ENCODE measurements at regions not wholly inside any gene's neighbourhood (a gene's known extent, or its start where the extent isn't known, plus 50 kb on each side); places are given as distances from the start of the nearest gene placed in this dataset.

- intact Hi-C loops (cut with DNase I): no loop called here
- DNase-seq: no peak
These were observed 586.0 kb downstream of the TCERG1L start for GRCh38 chr10:130725474-130725970.

- DNase-seq: no peak
- intact Hi-C loops (cut with DNase I): no loop called here
These were observed 584.4 kb downstream of the TCERG1L start for GRCh38 chr10:130726996-130727725.

DNA sequence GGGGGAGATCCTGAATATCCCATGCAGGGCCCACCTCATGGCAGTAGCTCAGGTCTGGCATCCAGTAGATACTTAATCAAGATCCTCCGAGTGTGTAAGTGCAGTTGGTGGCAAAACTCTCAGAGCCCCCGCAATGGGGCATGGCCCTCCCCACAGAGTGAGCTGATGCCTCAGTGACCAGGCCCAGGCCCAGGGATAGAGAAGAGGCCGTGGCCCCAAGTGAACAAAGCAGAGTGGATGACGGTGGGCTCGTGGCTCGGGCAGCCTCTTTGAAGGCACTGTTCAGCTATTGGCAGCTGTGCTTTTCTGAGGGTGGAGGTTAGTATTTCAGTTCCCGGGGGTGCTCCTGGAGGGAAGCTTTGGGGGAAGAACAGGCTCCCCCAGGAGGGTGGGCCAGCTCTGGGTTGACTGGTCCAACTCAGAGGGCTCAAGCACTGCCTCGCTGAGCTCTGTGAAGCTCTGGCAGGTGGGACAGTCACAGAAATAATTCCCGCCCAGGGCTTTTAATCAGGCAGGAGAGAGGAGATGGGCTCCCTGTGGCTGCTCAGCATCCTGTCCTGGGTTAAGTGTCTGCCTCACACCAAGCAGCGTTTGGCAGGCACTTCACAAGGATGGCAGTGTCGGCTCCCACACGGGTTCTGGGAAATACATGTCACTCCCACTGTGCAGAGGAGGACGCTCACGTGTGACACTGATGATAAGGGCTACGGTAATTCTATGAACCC lies 583.6 kb downstream of the TCERG1L start:
- intact Hi-C loops (cut with DNase I): no loop called here
- DNase-seq: peak in 6 of 42 donors; percentile 15 to 52 (median 42)

- DNase-seq: no peak
- intact Hi-C loops (cut with DNase I): no loop called here
These were observed 582.8 kb downstream of the TCERG1L start for GRCh38 chr10:130728531-130729215.

GRCh38 chr10:130729876-130730275 lies 581.6 kb downstream of the TCERG1L start:
- DNase-seq: no peak
- intact Hi-C loops (cut with DNase I): no loop called here

GRCh38 chr10:130737186-130737585 lies 574.3 kb downstream of the TCERG1L start:
- intact Hi-C loops (cut with DNase I): no loop called here
- peak in 6 of 42 donors; percentile 1 to 30 (median 6) for DNase-seq

- DNase-seq: peak in 6 of 42 donors; percentile 1 to 16 (median 4)
- intact Hi-C loops (cut with DNase I): no loop called here
These were observed 573.9 kb downstream of the TCERG1L start for GRCh38 chr10:130737621-130738020.

DNA sequence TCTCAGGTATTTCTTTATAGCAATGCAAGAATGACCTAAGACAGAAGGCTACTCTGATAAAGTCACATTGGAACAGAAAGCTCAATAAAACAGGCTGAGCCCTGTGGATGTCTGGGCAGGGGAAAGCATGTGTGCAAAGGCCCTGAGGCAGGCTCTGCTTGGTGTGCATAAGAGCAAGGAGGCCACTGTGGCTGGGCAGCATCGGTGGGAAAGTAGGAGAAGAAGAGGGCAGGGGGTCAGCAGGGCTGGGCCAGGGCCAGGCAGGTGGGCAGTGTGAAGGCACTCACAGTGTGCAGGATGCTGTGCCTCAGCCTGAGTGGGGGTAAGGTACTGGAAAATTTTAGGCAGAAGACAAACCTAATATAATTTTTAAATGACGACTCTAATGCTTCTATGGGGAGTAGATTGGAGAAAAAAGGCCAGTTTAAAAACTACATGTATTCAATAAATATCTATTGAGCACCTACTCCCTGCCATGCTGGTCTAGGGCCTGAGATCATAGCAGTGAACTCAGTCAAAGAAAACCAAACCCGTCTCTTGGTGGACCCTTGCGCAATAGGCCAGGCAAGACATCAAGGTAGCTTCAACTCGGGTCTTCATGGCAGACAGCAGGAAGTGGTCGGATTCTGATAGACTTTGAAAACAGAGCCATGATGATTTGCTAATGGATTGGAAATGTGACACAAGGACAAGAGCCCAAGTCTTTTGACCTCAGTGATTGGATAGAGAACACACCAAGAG lies 572.3 kb downstream of the TCERG1L start:
- intact Hi-C loops (cut with DNase I): no loop called here
- DNase-seq: peak in 7 of 42 donors; percentile 2 to 16 (median 11)

DNA sequence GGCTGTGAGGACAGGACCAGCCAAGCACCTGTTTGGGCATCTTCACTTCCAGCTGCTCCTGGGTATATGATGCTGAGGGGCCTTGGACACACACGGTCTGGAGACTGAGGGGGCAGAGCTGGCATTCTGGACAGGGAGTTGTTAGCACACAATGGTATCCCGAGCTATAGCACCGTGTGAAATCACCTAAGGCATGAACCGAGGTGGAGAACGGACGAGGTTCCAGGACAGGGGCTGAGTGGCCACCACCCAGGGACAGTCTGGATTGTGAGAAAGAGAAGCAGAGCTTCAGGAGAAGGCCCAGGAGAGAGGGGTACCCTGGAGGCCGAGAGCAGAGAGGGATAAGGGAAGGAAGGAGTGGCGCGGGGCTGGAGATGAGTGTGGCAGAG lies 571.8 kb downstream of the TCERG1L start:
- peak in 5 of 42 donors; percentile 2 to 22 (median 6) for DNase-seq

GRCh38 chr10:130740166-130740565 lies 571.4 kb downstream of the TCERG1L start:
- peak in 4 of 42 donors; percentile 1 to 15 (median 9) for DNase-seq
- intact Hi-C loops (cut with DNase I): no loop called here

More for the DNA sequence above, 571.8 kb downstream of the TCERG1L start:
- intact Hi-C loops (cut with DNase I): no loop called here

DNA sequence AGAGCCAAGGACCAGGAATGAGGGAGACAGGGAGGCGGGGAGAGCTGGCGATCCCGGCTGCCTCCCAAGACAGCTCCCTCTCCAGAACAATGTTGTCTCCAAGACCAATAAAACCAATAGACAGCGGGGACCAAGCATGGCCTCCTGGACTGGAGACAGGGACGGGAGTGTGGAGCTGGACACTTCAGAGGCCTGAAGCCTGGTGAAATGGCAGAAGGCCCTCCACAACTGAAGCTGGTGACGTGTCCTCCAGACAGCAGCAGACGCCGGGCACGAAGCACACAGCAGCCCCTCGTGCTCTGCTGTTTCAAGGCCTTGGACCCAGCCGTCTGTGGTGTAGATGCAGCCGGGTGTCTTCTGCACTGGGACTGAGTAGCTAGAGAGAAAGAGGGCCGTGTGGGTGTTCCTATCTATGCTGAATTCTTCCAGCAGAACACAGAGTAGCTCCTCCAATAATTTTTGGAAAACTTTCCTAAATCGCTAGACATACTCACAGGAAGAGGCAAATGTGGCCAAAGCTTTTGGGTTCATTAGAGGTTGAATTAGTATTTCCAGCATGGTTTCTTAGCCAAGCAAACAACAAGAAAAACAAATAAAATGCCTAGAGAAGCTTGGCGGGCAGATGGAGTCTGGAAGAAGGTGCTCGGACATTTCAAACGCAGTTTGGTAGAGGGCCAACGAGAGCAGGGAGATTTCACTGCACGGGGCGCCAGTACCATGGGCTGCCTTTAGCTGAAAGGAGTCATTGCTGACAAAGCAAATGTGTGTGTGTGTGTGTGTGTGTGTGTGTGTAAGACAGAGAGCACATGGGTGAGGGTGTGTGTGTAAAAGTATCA lies 570.4 kb downstream of the TCERG1L start:
- peak in 7 of 42 donors; percentile 10 to 40 (median 16) for DNase-seq
- intact Hi-C loops (cut with DNase I): no loop called here

DNA sequence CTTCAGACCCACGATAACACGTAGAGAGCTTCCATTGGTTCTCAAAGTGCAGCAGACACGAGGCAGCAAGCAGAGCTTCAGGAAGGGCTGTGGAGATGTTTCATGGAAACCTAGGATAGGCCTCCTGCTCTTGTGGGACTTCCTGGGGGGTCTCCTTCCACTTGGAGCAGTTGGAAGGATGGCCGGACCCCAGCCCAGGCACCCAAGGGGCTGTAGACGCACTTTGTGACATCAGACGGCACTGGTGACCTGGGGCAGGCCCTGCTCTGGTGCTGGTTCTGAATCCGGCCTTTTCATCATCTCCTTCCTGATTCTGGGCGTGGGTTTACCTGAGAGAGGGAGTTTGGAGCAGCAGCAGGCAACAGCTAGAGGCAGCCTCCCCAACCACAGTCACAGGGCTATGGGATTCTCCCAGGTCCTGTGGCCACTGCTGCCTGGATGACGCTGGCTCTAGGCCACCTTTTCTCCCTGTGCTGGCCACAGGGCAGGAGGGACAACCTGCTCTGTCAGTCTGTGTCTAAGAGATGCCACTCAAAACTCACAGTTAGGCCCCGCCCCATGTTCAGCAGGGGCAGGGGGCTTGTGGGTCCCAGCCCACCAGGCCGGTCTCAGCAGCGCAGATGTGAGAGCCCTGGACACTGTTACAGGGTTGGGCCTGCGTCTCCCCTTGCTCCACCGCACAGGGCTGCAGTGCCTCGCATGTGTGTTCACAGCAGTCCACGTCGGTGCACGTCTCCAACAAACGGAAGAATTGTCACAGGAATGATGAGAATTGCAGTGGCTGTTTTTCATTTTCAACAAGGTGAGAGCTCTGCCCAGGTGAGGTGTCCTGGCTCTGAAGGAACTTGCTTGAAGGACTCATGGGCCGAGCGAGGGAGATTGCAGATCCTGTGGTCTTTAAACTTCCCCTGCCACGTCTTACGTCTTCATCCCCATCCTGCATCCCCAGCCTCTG lies 569.3 kb downstream of the TCERG1L start:
- DNase-seq: peak in 4 of 42 donors; percentile 3 to 36 (median 10)
- intact Hi-C loops (cut with DNase I): no loop called here

DNA sequence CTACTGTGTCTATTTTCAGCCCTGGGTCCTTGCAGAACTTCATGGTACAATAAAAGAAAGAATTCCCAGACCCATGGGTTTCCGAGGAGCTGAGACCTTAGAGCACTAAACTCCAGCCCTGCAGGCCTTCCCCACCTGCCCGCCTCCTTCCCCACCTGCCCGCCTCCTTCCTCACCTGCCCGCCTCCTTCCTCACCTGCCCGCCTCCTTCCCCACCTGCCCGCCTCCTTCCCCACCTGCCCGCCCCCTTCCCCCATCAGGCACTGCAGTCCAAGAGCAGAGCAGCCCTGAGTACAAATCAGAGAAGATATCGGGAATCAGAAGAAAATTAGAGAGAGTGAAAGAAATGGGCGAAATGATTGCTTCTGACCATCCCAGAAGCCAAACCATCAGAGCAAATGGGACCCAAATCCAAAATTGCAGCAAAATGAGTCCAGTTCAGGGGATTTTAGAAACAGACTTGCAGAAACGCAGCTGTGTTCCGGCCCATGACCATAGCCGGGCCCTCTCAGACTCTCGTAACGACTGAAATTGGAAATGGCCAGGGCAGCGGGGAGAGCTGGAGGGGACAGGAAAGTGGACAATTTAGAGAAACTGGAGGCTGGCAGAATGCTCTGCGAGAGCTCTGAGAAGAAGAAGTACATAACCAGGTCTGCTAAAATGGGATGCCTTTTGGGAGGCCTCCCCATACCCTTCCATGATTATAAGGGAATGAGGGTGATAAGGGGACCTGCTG lies 568.4 kb downstream of the TCERG1L start:
- peak in 3 of 42 donors; percentile 0 to 13 (median 1) for DNase-seq
- intact Hi-C loops (cut with DNase I): no loop called here

DNA sequence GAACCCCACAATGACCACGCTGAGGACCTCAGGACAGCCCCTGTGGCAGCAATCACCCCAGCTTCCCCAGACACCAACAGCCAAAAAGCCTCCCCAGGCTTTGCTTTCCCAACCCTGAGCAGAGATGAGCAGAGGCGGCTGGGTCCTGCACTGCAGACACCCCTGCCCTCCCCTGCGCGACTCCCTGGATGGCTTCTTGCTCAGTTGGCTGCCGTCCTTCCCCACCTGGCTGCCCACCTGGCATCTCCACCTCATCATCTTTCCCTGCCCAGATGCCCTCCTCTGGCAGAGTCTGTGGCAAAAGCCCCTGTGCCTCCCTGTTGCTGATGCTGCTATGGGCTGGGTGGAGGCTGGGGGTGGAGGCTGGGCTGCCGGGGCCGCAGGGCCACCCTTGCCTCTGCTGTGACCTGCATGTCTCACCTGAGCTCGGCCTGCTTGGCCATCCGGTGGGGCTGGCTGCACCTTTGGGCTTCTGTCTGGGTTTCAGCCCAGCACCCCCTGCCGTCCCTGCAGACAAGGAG lies 567.7 kb downstream of the TCERG1L start:
- DNase-seq: peak in 5 of 42 donors; percentile 8 to 37 (median 12)
- intact Hi-C loops (cut with DNase I): no loop called here

DNA sequence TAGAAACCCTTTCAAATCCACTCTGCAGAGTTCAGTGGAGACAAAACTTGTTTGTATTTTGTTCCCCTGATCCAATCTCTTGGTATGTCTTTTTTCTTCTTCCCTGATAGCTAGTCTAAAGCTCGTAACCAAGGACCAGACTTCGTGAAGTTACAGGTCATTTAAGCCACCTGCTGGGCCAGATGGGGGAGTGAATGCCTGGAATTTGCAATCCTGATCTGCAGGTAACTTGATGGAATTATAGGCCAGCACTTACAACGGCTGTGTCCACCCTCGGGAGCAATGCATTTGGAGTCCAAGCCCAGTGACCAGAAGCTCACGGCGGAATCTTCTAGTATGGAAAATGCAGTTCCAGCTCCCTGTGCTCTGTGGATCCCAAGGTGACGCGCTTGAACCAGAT lies 566.9 kb downstream of the TCERG1L start:
- peak in 4 of 42 donors; percentile 2 to 18 (median 6) for DNase-seq
- intact Hi-C loops (cut with DNase I): no loop called here

DNA sequence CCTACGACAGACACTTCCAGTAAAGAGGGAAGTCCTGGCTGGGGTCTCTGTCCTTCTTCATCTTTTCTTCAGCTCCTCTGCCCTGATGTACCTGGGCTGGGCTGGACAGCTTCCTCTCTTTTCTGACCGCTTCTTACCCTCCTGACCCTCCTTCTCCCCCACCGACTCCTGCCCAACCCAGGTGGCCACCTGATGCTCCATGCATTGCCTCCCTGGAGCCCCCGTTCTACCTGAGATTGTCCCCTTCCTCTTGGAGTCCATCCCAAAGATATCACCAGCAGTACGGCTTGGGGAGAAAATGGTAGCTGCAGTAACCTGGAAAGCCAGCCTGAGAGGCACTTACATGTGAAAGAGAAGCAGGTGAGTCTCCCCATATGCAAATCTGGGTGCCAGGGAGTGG lies 566.3 kb downstream of the TCERG1L start:
- intact Hi-C loops (cut with DNase I): no loop called here
- DNase-seq: peak in 4 of 42 donors; percentile 1 to 18 (median 6)

Measured in head of caudate nucleus (tissue), 42 donors.